NCI-H460 (cell line): ENCODE measurements at regions not wholly inside any gene's neighbourhood (a gene's known extent, or its start where the extent isn't known, plus 50 kb on each side); places are given as distances from the start of the nearest gene placed in this dataset.
"Not testable (repeated sequence)": the region's sequence is repeated elsewhere in the genome, so short reads cannot be mapped to it uniquely, and the experiment has no call there.

Experiments
- DNase-seq: peaks from one replicate; pipeline ENCODE4 v3.0.0-alpha.2; 2016; ENCODE audit warnings: low read depth; ENCODE audit errors: extremely low read depth

DNA sequence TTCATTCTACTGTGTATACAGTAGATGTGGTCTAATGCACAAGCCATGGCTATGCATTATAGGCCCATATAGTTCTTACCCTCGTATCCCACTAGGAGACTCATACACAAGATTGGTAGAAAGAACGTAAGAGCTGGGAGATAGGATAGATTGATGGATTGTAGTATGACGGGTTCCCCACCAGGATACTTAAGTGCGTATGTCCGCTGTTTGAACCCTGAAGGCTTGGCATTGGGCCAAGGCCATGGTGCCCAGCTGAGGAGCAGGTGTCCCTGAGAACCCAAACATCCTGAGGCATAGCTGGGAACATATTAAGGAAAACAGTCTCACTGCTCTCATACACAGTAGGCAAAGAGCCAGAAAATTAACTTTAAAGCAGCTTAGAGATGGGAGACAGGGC, 617.5 kb upstream of the KLF12 start:
- DNase-seq, result no peak

DNA sequence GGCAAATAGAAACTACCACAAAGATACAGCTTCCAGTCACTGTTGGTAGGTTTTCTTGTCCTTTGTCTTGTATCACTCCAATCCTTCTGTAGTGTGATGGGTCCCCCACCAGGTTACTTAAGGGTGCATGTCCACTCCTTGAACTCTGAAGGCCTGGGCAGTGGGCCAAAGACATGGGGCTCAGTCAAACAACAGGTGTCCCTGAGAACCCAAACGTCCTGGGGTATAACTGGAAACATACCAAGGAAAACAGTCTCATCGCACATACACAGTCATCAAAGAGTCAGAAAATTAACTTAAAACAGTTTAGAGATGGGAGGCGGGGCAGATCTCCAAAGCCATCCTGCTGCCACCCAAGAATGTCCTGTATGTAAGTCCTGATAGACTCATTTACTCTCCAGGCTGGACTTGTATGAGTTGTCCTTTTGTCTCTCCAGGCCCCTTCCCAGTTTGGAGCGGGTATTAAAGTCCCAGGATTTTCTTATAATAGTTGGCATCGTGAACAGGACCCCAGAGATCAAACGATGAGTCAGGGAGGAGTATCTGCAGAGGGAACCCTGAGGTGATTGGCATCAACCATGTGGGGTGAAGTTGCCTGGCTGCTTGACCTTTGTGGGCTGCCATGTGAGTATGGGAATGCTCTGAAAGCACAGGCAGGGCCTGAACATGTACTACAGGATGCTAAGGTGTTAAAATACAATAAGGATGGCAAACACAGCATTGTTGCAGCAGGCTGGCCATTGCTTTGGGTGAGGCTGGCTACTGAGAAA, 613.2 kb upstream of the KLF12 start:
- no peak for DNase-seq

DNA sequence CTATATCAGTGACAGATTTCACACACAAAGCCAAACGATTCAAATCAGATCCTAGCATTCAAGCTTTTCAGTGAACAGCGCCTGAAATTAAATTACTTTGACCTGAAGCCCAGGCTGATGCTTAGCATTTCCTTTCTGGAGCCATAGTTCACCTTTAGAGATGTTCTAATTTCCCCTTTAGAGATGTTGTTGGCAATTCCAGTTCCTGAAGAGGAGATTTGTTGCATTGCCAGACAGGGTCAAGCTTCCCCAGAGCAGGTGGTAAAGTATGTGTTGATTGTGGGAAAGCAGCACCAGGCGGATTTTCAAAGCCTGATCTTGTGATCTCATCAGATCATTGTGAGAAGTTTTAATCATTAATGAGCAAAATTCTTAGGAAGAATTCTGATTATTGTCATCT, 609.8 kb upstream of the KLF12 start:
- DNase-seq, result no peak

DNA sequence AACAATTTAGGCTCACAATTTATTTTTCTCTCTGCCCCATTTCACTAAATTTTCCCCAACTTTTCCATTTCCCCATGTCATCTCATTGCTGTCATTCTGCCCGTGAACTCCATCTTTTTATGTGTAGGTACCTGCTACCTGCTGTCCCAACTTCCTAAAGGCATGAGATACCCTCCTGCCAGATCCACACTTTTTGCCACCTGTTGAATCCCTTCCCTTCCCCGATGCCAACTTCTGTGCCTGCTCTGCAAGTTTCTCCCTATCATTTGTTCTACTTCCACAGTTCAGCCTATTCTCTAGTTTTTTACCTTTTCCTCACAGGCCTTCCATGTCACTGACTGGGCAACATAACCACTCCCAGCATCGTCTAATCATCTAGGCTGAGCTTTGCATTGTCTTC, 607.5 kb upstream of the KLF12 start:
- DNase-seq, result no peak

DNA sequence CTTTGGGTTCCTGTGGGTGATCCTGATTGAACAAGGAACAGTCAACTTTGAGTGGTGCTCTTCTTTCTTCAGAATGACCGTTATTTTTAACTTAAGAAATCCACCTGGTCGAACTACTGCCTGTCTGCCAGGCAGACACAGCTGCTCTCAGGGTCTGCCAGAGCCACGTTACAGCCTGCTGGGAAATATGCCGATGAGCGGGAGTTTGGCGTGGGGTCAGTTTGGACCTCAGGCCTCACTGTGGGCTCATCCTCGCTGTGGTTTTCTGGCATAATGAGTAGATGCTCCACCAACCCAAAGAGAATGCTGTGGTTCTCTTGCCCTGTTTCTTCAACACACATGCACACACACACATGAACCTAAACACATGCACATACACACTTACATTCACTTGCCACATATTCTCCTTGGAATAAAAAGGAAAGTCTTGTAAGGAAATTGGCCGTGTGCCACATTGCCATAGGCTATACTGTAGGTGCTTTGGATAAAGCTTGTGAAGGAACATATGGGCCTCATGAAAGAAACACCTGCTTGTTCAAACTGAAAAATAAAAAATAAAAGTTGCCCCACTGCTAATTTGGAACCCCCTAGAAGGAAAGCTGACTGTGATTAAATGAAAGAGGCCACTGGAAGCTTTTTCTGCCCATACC, 598.7 kb upstream of the KLF12 start:
- DNase-seq, result no peak

DNA sequence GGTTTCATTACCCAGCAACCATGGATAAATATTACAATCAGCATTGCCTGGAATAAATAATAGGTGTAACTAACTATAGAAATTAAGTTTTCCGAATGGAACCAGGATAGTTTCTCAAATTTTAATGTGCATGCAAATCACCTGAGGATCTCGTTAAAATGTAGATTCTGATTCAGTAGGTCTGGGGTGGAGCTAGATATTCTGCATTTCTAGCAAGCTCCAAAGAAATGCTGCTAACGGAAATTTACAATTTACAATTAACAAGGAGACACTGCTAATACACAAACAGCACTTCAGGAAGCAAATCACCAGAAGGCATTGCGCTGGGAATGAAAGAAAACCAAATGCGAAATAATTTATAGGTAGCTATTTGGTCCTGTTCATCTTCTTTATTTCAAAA, 597.5 kb upstream of the KLF12 start:
- DNase-seq, result no peak

DNA sequence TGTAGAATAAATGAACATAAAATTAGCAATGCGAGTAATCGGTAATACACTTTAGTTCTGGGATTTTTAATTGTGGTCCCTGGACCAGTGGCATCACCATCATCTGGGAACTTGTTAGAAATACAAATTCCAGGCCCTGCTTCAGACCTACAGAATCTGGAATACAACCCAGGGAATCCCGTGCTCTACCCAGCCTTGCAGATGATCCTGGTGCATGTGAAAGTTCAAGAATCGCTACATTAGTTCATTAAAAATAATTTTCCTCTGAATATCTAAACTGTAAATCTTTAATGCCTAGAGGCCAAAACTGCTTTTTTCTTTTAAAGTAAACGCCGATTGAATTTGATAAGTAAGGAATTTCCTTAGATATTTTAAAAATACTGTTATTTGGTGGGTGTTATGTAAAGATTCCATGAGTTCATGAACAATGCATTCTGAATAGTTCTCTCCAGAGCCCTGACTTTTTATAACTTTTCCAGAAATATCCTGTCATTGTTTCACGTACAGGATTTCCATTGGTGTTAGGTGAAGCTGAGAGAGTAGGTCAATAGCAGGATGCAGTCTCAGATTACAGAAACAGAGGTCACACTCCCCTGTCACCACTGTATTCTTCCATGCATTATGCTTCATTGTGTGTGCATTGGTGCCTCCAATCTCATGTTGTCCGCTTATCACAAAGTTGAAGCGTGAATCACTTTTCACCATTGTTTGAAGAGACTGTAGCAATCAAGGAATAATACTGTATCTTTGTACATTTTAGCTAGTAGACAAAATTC, 596.5 kb upstream of the KLF12 start:
- no peak for DNase-seq

DNA sequence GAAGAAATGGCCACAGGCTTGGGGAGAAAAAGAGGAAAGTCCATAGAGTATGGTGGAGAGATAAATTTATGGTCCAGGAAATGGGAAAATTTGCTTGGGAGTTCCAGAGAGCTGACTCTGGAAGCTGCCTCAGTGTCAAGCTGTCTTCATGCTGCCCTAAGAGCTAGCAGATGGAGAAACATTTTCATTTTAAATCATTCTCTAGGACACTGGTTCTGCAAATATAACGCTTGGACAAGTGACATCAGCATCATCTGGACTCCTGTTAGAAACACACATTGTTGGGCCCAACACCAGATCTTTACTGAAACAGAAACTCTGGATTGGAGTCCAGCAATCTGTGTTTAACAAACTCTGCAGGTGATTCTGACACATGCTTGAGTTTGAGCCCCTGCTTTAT, 592.0 kb upstream of the KLF12 start:
- DNase-seq, result no peak

DNA sequence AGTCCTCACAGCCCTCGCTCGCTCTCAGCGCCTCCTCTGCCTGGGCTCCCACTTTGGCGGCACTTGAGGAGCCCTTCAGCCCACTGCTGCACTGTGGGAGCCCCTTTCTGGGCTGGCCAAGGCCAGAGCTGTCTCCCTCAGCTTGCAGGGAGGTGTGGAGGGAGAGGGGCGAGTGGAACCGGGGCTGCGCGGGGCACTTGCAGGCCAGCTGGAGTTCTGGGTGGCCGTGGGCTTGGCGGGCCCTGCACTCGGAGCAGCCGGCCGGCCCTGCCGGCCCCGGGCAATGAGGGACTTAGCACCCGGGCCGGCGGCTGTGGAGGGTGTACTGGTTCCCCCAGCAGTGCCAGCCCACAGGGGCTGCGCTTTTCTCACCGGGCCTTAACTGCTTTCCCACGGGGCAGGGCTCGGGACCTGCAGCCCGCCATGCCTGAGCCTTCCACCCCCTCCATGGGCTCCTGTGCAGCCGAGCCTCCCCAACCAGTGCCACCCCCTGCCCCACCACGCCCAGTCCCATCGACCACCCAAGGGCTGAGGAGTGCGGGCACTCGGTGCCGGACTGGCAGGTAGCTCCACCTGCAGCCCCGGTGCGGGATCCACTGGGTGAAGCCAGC, 584.1 kb upstream of the KLF12 start:
- DNase-seq, result not testable (repeated sequence)

DNA sequence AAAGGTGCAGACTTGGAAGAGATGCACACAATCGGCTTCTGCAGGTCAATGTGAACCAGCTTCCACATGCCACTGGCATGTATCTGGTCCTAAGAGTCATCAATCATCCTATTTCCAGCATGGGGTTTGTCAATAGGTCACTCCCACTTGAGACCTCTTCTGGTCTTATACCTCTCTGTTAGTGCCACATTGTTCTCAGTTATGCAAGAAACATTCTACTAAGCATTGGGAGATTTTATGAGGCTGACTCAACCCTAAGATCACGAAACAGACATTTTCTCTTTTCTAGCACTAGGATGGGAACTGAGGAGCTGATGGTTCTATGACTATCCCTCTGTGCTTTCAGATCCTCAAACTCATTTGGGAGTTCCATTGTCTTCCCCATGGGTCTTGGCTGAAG, 581.5 kb upstream of the KLF12 start:
- no peak for DNase-seq

DNA sequence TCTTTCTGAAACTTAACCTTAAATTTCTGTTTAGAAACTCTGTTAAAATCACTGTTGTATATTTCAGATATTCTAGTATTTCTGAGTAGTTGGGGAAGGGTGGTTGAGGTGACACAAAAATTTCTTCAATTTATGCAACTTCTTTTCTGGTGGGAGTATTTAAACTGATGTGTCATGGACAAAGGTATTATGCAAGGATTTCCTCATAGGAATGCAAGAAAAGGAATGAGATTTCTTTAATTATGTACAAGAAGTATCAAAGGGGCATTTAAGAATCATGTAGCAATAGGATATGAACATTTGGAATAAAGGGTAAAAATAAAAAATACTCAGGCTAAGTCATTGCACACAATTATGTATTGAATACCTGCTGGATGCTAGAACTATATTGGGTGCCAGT, 575.8 kb upstream of the KLF12 start:
- no peak for DNase-seq

DNA sequence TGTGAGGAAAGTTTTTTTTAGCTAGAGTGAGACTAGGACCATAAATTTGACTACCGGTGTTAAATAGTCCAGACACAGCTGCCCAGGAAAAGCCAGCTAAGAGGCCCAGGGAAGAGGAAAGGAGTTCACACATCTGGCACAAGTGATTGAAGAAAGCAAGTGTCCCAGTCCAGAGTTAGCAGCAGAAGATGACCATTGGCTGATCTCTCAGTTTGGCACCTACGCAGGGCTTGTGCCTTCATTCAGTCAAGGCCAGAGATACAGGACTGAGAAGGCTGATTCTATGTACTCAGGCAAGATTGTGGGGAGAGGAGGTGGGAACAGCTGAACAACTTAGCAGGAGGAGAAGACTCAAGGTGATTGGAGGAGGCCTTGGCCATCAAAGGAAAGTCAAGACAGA, 575.0 kb upstream of the KLF12 start:
- no peak for DNase-seq

DNA sequence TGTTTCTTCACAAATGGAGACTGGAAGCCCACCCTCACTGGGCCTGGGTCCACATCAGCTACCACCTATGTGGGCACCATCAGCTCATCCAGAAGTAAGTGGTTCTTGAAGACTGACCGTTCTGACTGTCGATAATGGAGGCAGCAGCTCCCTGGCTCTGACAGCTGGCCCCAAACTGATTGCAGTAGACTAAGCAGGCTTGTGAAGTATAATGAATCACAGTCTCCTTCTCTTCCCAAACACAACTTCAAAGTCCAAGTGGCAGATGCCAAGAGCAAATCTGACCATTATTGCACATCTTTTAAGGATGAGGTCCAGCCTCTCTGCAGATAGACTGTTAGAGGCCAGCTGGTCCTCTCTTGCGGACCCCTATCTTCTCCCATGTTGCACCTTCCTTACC, 574.4 kb upstream of the KLF12 start:
- no peak for DNase-seq

DNA sequence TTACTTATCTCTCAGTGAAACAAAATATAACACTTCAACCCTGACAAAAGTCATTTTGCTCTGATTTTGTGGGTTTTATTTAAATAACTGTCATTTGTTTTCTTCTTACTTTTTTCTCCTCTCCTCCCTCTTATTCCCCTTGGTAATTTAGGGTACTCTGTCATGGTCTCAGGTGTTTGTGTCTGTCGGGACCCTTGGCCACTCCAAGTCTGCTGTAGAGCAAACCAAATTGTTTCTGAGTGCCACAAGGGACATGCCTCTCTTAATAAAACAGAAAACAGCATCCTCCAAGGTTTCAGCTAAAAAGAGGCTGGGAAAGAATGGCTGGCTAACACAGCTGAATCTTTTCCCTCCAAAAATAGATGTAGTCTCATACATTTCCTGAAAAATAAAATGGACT, 573.1 kb upstream of the KLF12 start:
- DNase-seq, result no peak

DNA sequence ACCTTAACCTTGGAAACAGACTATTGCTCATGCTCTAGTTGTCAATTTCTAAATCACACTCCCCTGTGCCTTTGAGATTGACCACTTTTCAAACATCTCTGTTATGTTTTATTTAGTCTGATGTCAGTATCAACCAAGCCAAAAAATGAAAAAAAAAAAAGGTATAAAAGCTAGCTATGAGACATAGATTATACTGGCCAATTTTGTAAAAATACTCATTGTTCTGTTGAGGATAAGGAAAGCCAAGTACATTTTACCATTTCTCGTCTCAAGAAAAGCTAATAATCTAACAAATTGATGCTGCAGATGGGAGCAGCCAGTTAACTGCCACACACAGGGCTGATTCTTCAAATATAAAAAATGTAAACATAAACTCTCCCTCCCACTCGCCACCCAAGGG, 572.6 kb upstream of the KLF12 start:
- DNase-seq, result no peak

DNA sequence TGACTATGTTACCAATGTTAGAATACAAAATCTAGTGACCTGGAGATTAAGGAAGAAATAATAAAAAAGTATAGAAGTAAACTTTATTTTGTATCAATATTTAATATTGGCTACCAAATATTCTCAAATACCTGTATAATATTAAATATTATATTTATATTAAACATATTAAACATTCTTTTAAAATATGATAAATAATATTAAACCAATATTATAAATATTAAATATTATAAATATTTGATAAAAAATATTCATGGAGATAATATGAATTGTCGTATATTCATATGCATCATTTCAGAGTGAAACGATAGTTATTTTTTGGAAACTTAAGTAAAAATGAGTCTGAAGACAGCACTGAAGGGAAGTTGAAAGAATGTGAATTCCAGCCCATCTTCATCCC, 571.2 kb upstream of the KLF12 start:
- DNase-seq, result no peak

DNA sequence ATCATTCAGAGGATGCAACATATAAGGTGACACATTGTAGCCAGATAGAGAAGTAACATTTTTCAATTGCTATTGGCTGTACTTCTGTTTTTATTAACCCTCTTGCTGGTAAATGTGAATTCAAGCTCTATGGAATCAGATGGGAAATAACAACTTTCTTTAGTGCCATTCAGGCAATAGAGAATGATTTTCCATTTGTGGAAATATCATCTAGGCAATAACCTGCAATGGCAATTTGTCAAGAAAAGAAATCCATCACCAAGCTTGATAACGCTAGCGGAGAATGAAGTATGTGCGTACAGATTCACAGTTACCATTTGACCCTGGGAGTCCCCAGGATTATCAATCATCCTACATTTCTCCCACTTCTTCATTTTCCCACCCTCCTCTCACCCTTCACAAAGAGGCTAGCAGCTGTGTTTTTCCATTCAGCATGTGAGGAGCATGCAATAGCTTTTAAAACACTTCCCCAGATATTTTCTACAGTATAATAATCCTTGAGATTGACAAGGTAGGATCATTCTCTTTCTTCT, 569.7 kb upstream of the KLF12 start:
- DNase-seq, result no peak

DNA sequence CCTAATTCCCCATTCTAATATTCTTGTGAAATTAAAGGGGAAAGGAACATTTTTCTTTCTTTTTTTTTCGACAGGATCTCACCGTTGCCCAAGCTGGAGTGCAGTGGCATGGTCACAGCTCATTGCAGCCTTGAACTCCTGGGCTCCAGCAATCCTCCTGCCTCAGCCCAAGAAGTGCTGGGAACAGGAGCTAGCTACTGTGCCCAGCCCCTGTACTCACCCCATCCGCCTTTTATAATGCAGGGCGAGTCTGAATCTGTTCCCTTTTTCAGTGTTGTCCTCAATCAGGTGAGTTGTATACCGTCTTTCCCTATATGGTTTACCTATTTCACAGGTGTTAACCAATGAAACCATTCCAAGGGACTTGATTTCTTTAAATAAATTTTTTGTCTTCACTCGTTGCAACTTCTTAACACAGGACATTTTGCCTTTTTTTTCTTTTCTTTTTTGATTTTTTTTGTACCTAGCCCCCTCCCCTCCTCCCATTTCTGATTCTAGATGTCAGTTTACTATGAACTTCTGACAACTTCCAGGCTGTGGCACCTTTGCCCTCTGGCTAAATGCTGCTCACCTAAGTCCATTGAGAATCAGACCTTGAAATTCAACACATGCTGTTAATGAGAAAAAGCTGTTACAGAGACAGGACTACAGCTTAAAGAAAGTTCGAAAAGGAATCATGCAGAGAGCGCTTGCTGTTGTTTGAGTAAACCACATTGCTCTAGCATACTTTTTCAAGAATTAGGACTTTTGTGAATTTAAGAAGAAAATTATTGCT, 562.1 kb upstream of the KLF12 start:
- no peak for DNase-seq

DNA sequence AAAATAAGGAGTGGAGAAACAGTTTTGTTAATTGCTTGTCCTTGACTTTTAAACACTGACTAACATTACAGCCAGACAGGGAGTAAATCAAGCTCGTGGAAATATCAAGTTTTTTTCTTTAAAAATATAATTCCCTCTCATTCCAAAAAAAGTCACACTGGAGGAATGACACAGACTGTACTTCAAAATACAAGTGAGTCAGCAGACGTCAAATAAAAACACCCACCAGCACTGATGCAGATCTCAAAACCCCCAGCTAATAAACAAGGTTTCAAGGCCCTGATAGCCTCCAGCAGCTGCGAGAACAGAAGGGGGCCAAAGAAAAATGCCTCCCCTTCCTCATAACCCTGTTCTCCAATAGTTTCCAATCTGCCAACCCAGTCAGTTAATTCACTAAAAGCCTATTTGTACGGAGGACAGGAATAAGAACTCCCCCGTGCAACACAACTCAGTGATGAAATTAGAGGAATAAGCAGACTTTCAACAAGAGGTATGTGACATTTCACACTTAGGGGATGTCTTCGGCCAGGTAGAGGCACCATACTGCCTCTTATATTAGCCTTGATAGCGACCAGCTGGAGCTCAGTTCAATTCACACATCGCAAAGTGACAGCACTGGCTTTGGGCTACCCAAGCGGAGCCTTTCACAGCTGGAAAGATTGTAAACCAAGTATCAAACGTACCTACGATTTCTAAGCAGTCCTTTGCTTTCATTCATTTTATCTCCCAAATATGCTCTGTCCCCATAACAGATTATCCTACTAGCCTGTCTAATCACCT, 561.0 kb upstream of the KLF12 start:
- no peak for DNase-seq
